Fibroblast of lung (primary cell): ENCODE measurements at regions not wholly inside any gene's neighbourhood (a gene's known extent, or its start where the extent isn't known, plus 50 kb on each side); places are given as distances from the start of the nearest gene placed in this dataset.

Experiments used
- EZH2 ChIP-seq: IDR thresholded peaks from 2 replicates; pipeline ENCODE4 v1.5.1; 2012; ENCODE audit warnings: low read length, control low read depth, mild to moderate bottlenecking; ENCODE audit errors: missing control alignments
- TF ChIP-seq, protein P1 (sequence below), 2 donors: IDR thresholded peaks in 1 of 2; conservative IDR thresholded peaks in 1 of 2; 1 replicate in 1 of 2; 2 replicates in 1 of 2; pipeline ENCODE4 v1.5.1; 2011 to 2012; ENCODE audit warnings: low read length in 2 of 2, control low read depth in 1 of 2, inconsistent platforms in 1 of 2, low read depth in 1 of 2, mild to moderate bottlenecking in 1 of 2

DNA sequence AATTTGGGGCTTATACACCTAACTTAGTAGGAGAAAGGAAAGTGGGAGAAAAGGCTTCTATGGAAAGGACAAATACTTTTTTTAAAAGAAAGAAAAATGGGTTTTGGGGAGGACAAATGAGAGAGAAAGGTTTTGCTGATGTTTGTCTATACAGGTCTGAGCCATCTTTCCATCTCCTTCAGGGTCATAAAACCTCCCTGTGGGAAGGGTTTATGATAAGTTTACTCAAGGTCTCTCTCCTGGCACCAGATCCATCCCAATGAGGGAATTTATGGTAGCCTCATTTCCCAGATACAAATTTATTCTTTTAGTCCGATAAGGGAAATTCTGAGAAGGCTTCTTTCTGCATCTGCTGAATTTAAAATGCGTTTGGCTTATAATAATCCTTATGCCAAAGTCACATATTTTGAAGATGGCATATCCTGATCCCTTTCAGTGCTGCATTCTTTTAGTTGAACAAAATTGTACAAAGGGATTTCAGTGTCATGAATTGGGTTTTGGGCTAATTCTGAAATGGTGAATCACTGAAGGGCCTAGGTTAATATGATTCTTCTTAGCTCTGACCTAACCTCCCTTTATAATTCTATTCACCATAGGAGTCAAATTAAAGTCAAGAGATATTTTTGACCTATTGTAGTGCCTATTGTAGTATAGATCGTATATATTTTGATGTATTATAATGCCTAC, 173.5 kb upstream of the DYRK2 start:
- TF ChIP-seq, protein P1, sequence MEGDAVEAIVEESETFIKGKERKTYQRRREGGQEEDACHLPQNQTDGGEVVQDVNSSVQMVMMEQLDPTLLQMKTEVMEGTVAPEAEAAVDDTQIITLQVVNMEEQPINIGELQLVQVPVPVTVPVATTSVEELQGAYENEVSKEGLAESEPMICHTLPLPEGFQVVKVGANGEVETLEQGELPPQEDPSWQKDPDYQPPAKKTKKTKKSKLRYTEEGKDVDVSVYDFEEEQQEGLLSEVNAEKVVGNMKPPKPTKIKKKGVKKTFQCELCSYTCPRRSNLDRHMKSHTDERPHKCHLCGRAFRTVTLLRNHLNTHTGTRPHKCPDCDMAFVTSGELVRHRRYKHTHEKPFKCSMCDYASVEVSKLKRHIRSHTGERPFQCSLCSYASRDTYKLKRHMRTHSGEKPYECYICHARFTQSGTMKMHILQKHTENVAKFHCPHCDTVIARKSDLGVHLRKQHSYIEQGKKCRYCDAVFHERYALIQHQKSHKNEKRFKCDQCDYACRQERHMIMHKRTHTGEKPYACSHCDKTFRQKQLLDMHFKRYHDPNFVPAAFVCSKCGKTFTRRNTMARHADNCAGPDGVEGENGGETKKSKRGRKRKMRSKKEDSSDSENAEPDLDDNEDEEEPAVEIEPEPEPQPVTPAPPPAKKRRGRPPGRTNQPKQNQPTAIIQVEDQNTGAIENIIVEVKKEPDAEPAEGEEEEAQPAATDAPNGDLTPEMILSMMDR (conservative IDR thresholded peaks at IDR 0.05 in 1 of 2, IDR thresholded peaks at IDR 0.05 in 1 of 2; ENCODE audit: low read depth in 1 of 2, low read length in 2 of 2) = no peak
- TF ChIP-seq EZH2 = no peak
